ENCODE measurements at regions not wholly inside any gene's neighbourhood (a gene's known extent, or its start where the extent isn't known, plus 50 kb on each side); places are given as distances from the start of the nearest gene placed in this dataset.

GRCh38 chr6:137271245-137272183 is 52.3 kb upstream of the IFNGR1 start:
- ChIA-PET POLR2A (no interaction called here), CTCF (interaction anchor here (0.5 to 1.5 kb wide), 3 partner anchors 32 to 43 kb away, joined by 4 to 9 read pairs (median 4); no protein-coding TSS in a partner anchor)
- peak; percentile 49 for DNase-seq (ENCODE audit: extremely low spot score)

GRCh38 chr6:137269803-137270202 is 50.6 kb upstream of the IFNGR1 start:
- no peak for TF ChIP-seq ARNT (IDR thresholded peaks at IDR 0.05)
- TF ChIP-seq ZNF384 (IDR thresholded peaks at IDR 0.05) = no peak
- no peak for TF ChIP-seq TARDBP (IDR thresholded peaks at IDR 0.05)
- no peak for TF ChIP-seq LEF1 (IDR thresholded peaks at IDR 0.05; ENCODE audit: borderline replicate concordance)
- ChIA-PET CTCF (interaction anchor here (0.6 kb wide), 1 partner anchor 44 kb away, joined by 3 read pairs; no protein-coding TSS in a partner anchor), POLR2A (no interaction called here)
- no peak for DNase-seq (ENCODE audit: extremely low spot score)

More at GRCh38 chr6:137271245-137272183, 52.3 kb upstream of the IFNGR1 start:
- no peak for TF ChIP-seq LEF1 (IDR thresholded peaks at IDR 0.05; ENCODE audit: borderline replicate concordance)

GRCh38 chr6:137269347-137269746 is 50.2 kb upstream of the IFNGR1 start:
- CTCF ChIA-PET = no interaction called here
- DNase-seq (ENCODE audit: extremely low spot score) = no peak
- POLR2A ChIA-PET = no interaction called here
- TF ChIP-seq LEF1 (IDR thresholded peaks at IDR 0.05; ENCODE audit: borderline replicate concordance) (no peak), FOXM1 (IDR thresholded peaks at IDR 0.05; ENCODE audit: borderline replicate concordance) (no peak), ARNT (IDR thresholded peaks at IDR 0.05) (no peak), FOXK2 (IDR thresholded peaks at IDR 0.05) (no peak), L3MBTL2 (conservative IDR thresholded peaks at IDR 0.05) (no peak)

Data from HEK293T (cell line).